Activated CD8-positive, alpha-beta T cell treated with anti-CD3 and anti-CD28 coated beads, Interleukin-2, amount 10 ng/mL, durations not matched to agents 7 days and 5 days (primary cell): ENCODE measurements at regions not wholly inside any gene's neighbourhood (a gene's known extent, or its start where the extent isn't known, plus 50 kb on each side); places are given as distances from the start of the nearest gene placed in this dataset.

Source experiments
- ATAC-seq: fragments of 150-1000 bp; cut with Tn5 transposase; one replicate; pipeline ENCODE4 v1.10.0; 2021; ENCODE audit warnings: moderate library complexity
- CTCF ChIA-PET: fragments of 350-600 bp; sonication (Branson Sonifier 250); formaldehyde crosslinking; loops from one replicate; lab custom pipeline; 2021; ENCODE audit warnings: antibody characterized with exemption; lab: Charles Lee
- POLR2A ChIA-PET: fragments of 350-600 bp; sonication (Branson Sonifier 250); formaldehyde crosslinking; loops from one replicate; lab custom pipeline; 2021; ENCODE audit warnings: antibody characterized with exemption; lab: Charles Lee
- DNase-seq: peaks from one replicate; pipeline ENCODE4 v3.0.0-alpha.2; 2020
- H3K27ac Mint-ChIP-seq: one replicate; pipeline ENCODE4 v1.8.0; 2021; ENCODE audit warnings: mild to moderate bottlenecking, mixed read lengths
- H3K27me3 Mint-ChIP-seq: one replicate; pipeline ENCODE4 v1.8.0; 2021; ENCODE audit warnings: low read depth, mixed read lengths
- H3K36me3 Mint-ChIP-seq: one replicate; pipeline ENCODE4 v1.8.0; 2021; ENCODE audit warnings: low read depth, mixed read lengths
- H3K4me1 Mint-ChIP-seq: one replicate; pipeline ENCODE4 v1.8.0; 2021; ENCODE audit warnings: low read depth, mixed read lengths
- H3K4me3 Mint-ChIP-seq: one replicate; pipeline ENCODE4 v1.8.0; 2021; ENCODE audit warnings: mild to moderate bottlenecking, mixed read lengths
- H3K9me3 Mint-ChIP-seq: one replicate; pipeline ENCODE4 v1.8.0; 2022; ENCODE audit warnings: mixed read lengths; ENCODE audit not compliant: insufficient read depth

- CTCF ChIA-PET = no interaction called here
- no peak overlapping the region for H3K4me3 Mint-ChIP-seq
Observed at GRCh38 chr9:92185096-92185495, 69.9 kb upstream of the SPTLC1 start.

DNA sequence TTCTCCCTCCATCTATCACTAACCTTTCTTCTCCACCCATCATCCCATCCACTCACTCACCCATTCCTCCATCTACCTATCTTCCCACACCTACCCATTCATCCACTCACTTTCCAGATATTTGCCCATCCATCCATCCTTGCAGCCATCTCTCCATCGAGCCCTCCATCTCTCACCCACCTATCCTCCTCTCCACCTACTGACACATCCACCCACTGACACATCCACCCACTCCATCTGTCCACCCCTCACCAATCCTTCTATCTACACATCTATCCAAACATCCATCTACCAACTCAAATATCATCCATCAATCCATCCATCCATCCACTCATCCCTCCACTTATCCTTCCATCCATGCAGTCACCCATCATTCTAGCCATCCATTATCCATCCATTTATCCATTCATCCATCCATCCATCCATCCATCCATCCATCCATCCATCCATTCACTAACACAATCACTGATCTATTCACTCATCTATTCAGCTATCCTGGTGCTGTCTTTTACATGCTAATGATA is 68.9 kb upstream of the SPTLC1 start:
- no peak overlapping the region for H3K4me3 Mint-ChIP-seq
- DNase-seq = no peak
- H3K27ac Mint-ChIP-seq = no peak overlapping the region
- ChIA-PET CTCF (no interaction called here), POLR2A (no interaction called here)
- H3K9me3 Mint-ChIP-seq = no peaks in the 10 kb centered on the region
- no peak for ATAC-seq
- H3K4me1 Mint-ChIP-seq = no peaks in the 10 kb centered on the region
- H3K27me3 Mint-ChIP-seq = peaks cover 11% of the 10 kb centered on the region
- no peaks in the 10 kb centered on the region for H3K36me3 Mint-ChIP-seq

More at GRCh38 chr9:92185096-92185495, 69.9 kb upstream of the SPTLC1 start:
- POLR2A ChIA-PET = no interaction called here
- H3K27me3 Mint-ChIP-seq = peaks cover 11% of the 10 kb centered on the region
- ATAC-seq (no peak), DNase-seq (no peak)
- no peaks in the 10 kb centered on the region for H3K36me3 Mint-ChIP-seq
- no peaks in the 10 kb centered on the region for H3K9me3 Mint-ChIP-seq
- no peaks in the 10 kb centered on the region for H3K4me1 Mint-ChIP-seq
- no peak overlapping the region for H3K27ac Mint-ChIP-seq

DNA sequence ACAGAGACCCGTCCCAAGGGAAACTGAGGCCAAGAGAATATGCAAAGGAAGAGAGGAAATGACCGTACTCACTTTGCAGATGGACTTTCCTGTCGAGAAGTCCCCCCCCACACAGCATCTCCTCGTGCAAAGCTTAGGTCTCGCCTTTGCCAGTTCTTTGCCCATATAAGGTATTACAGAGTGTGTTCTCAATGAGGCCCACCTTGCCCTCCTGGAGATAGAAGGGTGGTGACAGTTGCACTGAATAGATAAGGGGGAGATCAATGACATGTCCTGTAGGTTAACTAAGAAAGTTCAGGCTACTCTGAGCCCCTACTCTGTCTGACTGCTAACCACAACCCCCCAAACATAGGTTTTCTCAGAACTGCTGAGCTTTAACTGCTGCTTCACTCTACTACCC is 68.2 kb upstream of the SPTLC1 start:
- H3K4me3 Mint-ChIP-seq = no peak overlapping the region
- ChIA-PET POLR2A (no interaction called here), CTCF (no interaction called here)
- no peaks in the 10 kb centered on the region for H3K4me1 Mint-ChIP-seq
- H3K9me3 Mint-ChIP-seq = no peaks in the 10 kb centered on the region
- no peak for ATAC-seq
- H3K27ac Mint-ChIP-seq = no peak overlapping the region
- H3K27me3 Mint-ChIP-seq = peaks cover 11% of the 10 kb centered on the region
- no peak for DNase-seq
- no peaks in the 10 kb centered on the region for H3K36me3 Mint-ChIP-seq

DNA sequence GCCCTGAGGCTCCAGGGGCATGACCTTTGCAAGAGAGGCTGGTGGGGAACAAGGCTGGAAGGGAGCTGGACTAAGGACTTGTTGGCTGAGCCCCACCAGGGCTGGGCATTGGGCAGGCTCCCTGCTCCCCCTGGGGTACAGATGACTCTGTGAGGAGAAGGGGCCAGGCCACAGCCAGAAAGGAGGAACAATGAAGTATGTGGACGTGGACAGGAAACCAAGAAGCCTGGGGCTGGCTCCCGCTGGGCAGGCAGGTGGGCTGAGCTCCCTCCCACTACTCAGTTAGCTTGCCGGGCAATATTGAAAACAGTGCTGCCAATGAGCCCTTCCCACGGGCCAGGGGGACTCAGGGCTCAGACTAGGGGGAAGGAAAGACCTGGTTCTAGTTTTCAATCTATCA is 66.1 kb upstream of the SPTLC1 start:
- ATAC-seq = no peak
- H3K27ac Mint-ChIP-seq = no peak overlapping the region
- no peaks in the 10 kb centered on the region for H3K4me1 Mint-ChIP-seq
- peaks cover 11% of the 10 kb centered on the region for H3K27me3 Mint-ChIP-seq
- H3K36me3 Mint-ChIP-seq = no peaks in the 10 kb centered on the region
- ChIA-PET CTCF (no interaction called here), POLR2A (no interaction called here)
- no peak overlapping the region for H3K4me3 Mint-ChIP-seq
- DNase-seq = no peak
- H3K9me3 Mint-ChIP-seq = no peaks in the 10 kb centered on the region

DNA sequence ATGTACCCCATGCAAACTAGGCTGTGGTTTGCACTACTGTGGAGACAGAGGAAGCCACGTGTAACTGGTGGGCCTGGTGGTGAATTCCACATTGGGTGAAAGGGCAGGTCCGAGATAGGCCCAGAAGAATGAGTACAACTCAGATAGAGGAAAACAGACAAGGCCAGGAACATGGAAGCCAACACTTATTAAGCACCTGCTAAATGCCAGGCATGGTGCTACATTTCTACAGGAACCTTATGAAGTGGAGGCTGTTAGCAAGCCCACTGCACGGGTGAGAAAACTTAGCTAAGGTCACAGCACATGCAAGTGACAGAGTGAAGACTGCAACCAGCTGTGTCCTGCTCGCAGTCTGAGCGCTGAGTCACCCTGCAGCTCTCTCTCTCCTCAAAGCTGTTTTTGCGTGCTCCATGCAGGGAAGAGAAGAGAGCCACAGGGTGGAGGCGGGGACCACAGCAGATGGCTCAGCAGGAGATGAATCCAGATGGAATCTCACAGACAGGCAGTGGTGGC is 65.5 kb upstream of the SPTLC1 start:
- DNase-seq (no peak), ATAC-seq (no peak)
- Mint-ChIP-seq H3K27me3 (peaks cover 11% of the 10 kb centered on the region), H3K36me3 (no peaks in the 10 kb centered on the region), H3K4me3 (no peak overlapping the region), H3K4me1 (no peaks in the 10 kb centered on the region), H3K9me3 (no peaks in the 10 kb centered on the region), H3K27ac (no peak overlapping the region)
- ChIA-PET CTCF (no interaction called here), POLR2A (no interaction called here)

GRCh38 chr9:92180002-92180400 is 64.8 kb upstream of the SPTLC1 start:
- H3K27me3 Mint-ChIP-seq = peaks cover 11% of the 10 kb centered on the region
- H3K9me3 Mint-ChIP-seq = no peaks in the 10 kb centered on the region
- ChIA-PET CTCF (no interaction called here), POLR2A (no interaction called here)
- DNase-seq = no peak
- H3K27ac Mint-ChIP-seq = no peak overlapping the region
- H3K4me3 Mint-ChIP-seq = no peak overlapping the region
- ATAC-seq = no peak
- no peaks in the 10 kb centered on the region for H3K36me3 Mint-ChIP-seq
- H3K4me1 Mint-ChIP-seq = no peaks in the 10 kb centered on the region

GRCh38 chr9:92179286-92180001 is 64.2 kb upstream of the SPTLC1 start:
- H3K4me1 Mint-ChIP-seq = no peaks in the 10 kb centered on the region
- no peaks in the 10 kb centered on the region for H3K36me3 Mint-ChIP-seq
- POLR2A ChIA-PET = no interaction called here
- no peak overlapping the region for H3K27ac Mint-ChIP-seq
- DNase-seq = no peak
- no peak for ATAC-seq
- CTCF ChIA-PET = no interaction called here
- no peaks in the 10 kb centered on the region for H3K9me3 Mint-ChIP-seq
- H3K4me3 Mint-ChIP-seq = no peak overlapping the region
- H3K27me3 Mint-ChIP-seq = peaks cover 11% of the 10 kb centered on the region

DNA sequence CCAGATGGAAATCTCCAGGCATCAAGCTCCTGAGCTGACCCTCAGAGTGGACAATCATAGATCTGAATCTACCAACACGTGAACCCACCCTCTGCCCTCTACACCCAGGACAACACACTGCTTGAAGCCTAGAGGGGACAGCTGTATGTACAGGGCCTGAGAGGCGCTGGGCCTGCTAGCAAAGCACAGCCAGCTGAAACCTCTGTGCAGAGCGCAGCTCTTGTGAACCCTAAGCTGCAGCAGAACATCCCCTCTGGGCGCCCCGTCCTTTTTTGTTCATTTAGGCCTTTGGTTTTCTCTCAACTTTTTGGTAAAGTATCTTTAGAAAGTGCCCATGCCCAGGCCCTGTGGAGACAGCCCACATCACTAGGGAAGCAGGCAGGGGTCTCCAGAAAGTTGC is 62.4 kb upstream of the SPTLC1 start:
- ATAC-seq = no peak
- CTCF ChIA-PET = interaction anchor here (4.7 kb wide), 1 partner anchor 38 kb away, joined by 28 read pairs; no protein-coding TSS in a partner anchor
- Mint-ChIP-seq H3K4me1 (no peaks in the 10 kb centered on the region), H3K4me3 (no peak overlapping the region), H3K27me3 (peaks cover under 1% of the 10 kb centered on the region), H3K27ac (no peak overlapping the region), H3K36me3 (no peaks in the 10 kb centered on the region), H3K9me3 (no peaks in the 10 kb centered on the region)
- POLR2A ChIA-PET = no interaction called here
- DNase-seq = no peak

GRCh38 chr9:92176800-92177185 is 61.6 kb upstream of the SPTLC1 start:
- no peak for ATAC-seq
- Mint-ChIP-seq H3K27ac (no peak overlapping the region), H3K36me3 (no peaks in the 10 kb centered on the region), H3K4me3 (no peak overlapping the region), H3K9me3 (no peaks in the 10 kb centered on the region), H3K27me3 (no peaks in the 10 kb centered on the region), H3K4me1 (no peaks in the 10 kb centered on the region)
- no peak for DNase-seq
- ChIA-PET POLR2A (interaction anchor here (0.6 to 1.3 kb wide), 2 partner anchors 36 to 390 kb away, joined by 3 to 4 read pairs; no protein-coding TSS in a partner anchor), CTCF (interaction anchor here (4.7 kb wide), 1 partner anchor 37 kb away, joined by 28 read pairs; no protein-coding TSS in a partner anchor)

- H3K4me1 Mint-ChIP-seq = no peaks in the 10 kb centered on the region
- no peak overlapping the region for H3K27ac Mint-ChIP-seq
- ATAC-seq (no peak), DNase-seq (no peak)
- H3K36me3 Mint-ChIP-seq = no peaks in the 10 kb centered on the region
- ChIA-PET POLR2A (interaction anchor here (0.6 to 1.3 kb wide), 2 partner anchors 37 to 390 kb away, joined by 3 to 4 read pairs; no protein-coding TSS in a partner anchor), CTCF (interaction anchor here (4.7 kb wide), 1 partner anchor 37 kb away, joined by 28 read pairs; no protein-coding TSS in a partner anchor)
- no peak overlapping the region for H3K4me3 Mint-ChIP-seq
- peaks cover under 1% of the 10 kb centered on the region for H3K27me3 Mint-ChIP-seq
- no peaks in the 10 kb centered on the region for H3K9me3 Mint-ChIP-seq
Observed at GRCh38 chr9:92176068-92176799, 61.0 kb upstream of the SPTLC1 start.

DNA sequence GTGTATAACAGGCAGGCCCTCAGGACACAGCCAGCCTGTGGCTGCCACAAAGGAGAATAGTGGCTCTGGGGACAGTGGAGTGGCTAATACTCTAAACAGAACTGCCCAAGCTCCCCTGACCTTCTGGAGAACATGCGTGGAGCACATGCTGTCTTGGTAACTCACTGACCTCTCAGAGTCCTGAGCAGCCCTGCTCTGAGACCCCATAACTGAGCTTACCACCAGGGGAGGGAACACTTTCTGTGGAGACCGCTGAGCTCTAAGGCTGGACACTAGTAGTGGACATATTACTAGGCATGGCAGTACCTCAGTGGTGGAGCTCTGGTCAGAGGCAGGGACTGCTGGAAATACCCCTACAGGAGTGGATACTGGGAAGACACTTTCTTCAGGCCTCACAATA is 60.2 kb upstream of the SPTLC1 start:
- Mint-ChIP-seq H3K4me3 (no peak overlapping the region), H3K9me3 (no peaks in the 10 kb centered on the region), H3K36me3 (no peaks in the 10 kb centered on the region), H3K27ac (no peak overlapping the region), H3K27me3 (peaks cover 5% of the 10 kb centered on the region), H3K4me1 (no peaks in the 10 kb centered on the region)
- CTCF ChIA-PET = interaction anchor here (4.7 kb wide), 1 partner anchor 36 kb away, joined by 28 read pairs; no protein-coding TSS in a partner anchor
- POLR2A ChIA-PET = no interaction called here
- ATAC-seq (no peak), DNase-seq (no peak)

- ChIA-PET CTCF (no interaction called here), POLR2A (no interaction called here)
- Mint-ChIP-seq H3K36me3 (no peaks in the 10 kb centered on the region), H3K27me3 (peaks cover 15% of the 10 kb centered on the region), H3K9me3 (no peaks in the 10 kb centered on the region), H3K4me3 (no peak overlapping the region), H3K4me1 (no peaks in the 10 kb centered on the region), H3K27ac (no peak overlapping the region)
- ATAC-seq (no peak), DNase-seq (no peak)
Observed at GRCh38 chr9:92173318-92173717, 58.1 kb upstream of the SPTLC1 start.
